Epithelial cell of proximal tubule (primary cell): ENCODE measurements at regions not wholly inside any gene's neighbourhood (a gene's known extent, or its start where the extent isn't known, plus 50 kb on each side); places are given as distances from the start of the nearest gene placed in this dataset.

Source experiments
- DNase-seq: peaks from one replicate; pipeline ENCODE4 v3.0.0-alpha.2; 2011; ENCODE audit warnings: low read depth
- H3K4me3 ChIP-seq: 2 replicates; pipeline ENCODE4 v1.5.1; 2011; ENCODE audit warnings: low read depth, mild to moderate bottlenecking, low read length
- TF ChIP-seq, protein P1 (sequence below): conservative IDR thresholded peaks from 2 replicates; pipeline ENCODE4 v1.5.1; 2012; ENCODE audit warnings: low read depth, mild to moderate bottlenecking, low read length

DNA sequence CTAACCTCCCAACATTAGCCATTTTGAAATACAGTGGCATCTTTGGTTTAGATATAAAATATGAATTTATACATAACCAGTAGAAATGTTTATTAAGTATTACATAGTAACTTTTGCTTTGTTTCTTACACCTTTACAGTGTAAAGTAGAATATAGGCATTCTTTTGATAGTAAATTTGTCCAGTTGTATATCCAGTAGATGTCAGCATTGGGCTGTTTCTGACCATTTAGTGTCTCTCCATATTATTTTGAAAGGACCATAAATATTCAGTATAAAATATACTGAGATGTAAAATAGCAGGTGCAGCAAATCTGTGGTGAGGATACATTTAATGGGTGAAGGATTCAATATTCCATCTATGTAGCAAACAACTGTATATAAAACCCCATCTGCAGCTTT is 115.8 kb upstream of the ZRANB2 start:
- no peak for DNase-seq
- H3K4me3 ChIP-seq = no peak overlapping the region
- TF ChIP-seq, protein P1, sequence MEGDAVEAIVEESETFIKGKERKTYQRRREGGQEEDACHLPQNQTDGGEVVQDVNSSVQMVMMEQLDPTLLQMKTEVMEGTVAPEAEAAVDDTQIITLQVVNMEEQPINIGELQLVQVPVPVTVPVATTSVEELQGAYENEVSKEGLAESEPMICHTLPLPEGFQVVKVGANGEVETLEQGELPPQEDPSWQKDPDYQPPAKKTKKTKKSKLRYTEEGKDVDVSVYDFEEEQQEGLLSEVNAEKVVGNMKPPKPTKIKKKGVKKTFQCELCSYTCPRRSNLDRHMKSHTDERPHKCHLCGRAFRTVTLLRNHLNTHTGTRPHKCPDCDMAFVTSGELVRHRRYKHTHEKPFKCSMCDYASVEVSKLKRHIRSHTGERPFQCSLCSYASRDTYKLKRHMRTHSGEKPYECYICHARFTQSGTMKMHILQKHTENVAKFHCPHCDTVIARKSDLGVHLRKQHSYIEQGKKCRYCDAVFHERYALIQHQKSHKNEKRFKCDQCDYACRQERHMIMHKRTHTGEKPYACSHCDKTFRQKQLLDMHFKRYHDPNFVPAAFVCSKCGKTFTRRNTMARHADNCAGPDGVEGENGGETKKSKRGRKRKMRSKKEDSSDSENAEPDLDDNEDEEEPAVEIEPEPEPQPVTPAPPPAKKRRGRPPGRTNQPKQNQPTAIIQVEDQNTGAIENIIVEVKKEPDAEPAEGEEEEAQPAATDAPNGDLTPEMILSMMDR = peak; percentile 51

DNA sequence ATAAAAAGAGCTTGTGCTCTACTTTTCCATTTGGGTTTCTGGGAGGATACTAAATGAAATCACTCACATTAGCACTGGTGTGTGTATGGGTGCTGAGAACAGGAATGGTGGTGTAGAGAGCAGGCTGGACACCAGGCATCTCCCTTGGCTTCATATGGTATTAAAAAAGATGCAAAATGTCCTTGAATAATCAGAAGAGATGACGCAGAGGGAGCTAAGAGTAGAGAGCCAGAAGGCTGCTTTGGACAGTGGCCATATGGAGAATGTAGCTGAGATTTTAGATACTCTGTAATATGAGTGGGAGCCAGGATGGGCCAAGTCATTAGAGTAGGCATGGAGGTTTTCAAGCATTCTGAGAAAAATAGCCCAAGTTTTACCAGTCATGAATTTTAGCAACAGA is 112.3 kb upstream of the ZRANB2 start:
- no peak overlapping the region for H3K4me3 ChIP-seq
- TF ChIP-seq, protein P1 = no peak
- DNase-seq = no peak

DNA sequence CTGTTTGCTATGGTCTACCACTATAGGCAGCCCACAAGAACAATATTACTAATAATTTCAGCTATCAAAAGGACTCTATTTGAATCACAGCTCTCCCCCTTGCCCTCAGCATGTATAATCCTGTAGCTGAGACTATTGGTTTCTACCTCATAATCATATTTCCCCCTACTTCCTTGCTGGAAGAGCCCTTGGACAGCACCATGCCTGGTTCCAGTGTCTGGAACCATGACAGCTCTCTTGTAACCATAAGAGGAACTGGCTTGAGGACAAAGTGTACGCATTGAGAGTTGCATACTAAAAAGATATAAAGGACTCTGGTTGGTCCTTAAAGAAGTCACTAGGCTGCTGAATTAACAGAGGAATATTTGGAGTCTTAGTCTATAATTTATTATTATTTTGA is 110.7 kb upstream of the ZRANB2 start:
- no peak for DNase-seq
- no peak overlapping the region for H3K4me3 ChIP-seq
- TF ChIP-seq, protein P1 = no peak

DNA sequence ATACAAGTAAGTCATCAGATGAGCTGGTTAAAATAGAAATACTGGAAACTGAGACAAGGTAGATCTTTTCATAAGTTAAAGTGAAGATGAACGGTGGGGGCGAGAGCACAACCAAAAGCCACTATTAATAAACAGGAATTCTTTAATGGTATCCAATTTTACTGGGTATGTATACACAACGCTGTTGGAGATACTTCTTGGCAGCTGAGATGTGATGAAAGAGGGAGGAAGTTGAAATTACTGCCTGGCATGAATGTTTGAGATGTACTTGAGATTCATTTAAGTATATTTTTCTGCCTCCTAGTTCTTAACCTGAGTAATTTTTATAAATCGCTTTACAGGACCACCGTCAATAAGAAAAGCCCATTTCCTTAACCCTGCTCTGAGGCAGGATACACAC is 110.0 kb upstream of the ZRANB2 start:
- TF ChIP-seq, protein P1 = no peak
- H3K4me3 ChIP-seq = no peak overlapping the region
- DNase-seq = no peak

DNA sequence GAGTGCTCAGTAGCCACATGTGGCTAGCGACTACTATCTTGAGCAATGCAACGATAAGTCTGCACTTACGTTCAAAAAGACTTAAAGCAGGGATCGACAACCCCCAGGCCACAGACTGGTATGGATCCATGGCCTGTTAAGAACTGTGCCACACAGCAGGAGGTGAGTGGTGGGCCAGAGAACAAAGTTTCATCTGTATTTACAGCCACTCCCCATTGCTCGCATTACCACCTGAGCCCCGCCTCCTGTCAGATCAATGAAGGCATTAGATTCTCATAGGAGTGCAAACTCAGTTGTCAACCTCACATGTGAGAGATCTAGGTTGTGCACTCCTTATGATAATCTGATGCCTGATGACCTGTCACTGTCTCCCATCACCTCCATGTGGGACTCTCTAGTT is 103.6 kb upstream of the ZRANB2 start:
- no peak overlapping the region for H3K4me3 ChIP-seq
- DNase-seq = no peak
- TF ChIP-seq, protein P1 = no peak

DNA sequence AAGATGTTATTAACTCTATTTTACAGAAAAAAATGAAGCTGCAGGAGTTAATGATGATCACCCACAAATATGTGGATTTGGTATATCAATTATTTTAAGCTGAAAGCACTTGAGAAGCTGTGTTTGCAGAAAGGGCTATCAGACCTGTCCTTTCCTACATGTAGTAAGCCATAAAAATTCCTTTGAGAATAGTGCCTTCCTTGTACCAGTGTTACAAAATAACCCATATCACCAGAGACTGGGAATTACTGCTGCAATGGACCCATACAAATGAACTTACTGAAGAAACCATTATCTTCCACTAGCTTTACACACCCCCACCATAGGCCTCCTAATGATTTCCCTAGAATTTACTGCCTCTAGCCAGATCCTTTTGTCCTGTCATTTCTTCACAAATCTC is 99.2 kb upstream of the ZRANB2 start:
- no peak for DNase-seq
- TF ChIP-seq, protein P1 = no peak
- H3K4me3 ChIP-seq = no peak overlapping the region

DNA sequence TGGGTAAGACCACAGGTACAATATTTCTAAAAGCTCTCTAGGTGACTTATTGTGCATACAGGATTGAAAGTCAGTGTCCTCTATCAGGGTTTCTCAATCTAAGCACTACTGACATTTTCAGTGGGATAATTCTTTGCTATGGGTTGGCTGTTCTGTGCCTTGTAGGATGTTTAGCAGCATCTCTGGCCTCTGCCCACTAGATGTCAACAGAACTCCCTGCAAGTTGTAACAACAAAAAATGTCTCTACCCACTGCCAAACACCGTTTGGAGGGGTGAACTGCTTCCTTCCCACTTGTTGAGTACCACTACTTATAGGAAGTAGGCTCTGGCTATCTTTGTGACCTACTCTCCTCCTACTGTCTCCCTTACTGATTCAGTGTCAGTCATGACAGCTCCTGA is 90.1 kb upstream of the ZRANB2 start:
- TF ChIP-seq, protein P1 = no peak
- no peak for DNase-seq
- no peak overlapping the region for H3K4me3 ChIP-seq
